HCT116 (cell line): ENCODE measurements at regions not wholly inside any gene's neighbourhood (a gene's known extent, or its start where the extent isn't known, plus 50 kb on each side); places are given as distances from the start of the nearest gene placed in this dataset.

Experiments
- ATAC-seq: fragments of 200-7000 bp; cut with Tn5 transposase; 2 replicates; pipeline ENCODE4 v1.9.1; 2020; ENCODE audit warnings: mild to moderate bottlenecking, moderate library complexity
- BruUV-seq: library from RNA; stranded (reverse); fragments of 400-500 nt; replicated peaks from 2 replicates; lab custom pipeline; 2021; lab: Mats Ljungman, UMichigan
- CTCF ChIA-PET: fragments of 300-600 bp; sonication (Branson Sonifier 250); formaldehyde crosslinking; loops from one replicate; lab custom pipeline; 2021; ENCODE audit warnings: antibody characterized with exemption; lab: Charles Lee
- POLR2A ChIA-PET: fragments of 300-600, 350-600 bp; sonication (Branson Sonifier 250); formaldehyde crosslinking; loops from one replicate; lab custom pipeline; 2021; ENCODE audit warnings: antibody characterized with exemption; lab: Charles Lee
- RAD21 ChIA-PET, 2 experiments: fragments of 300-600 bp; sonication (Branson Sonifier 250); formaldehyde crosslinking; loops; one replicate each; lab custom pipeline; 2023; ENCODE audit warnings: low total read pairs in 2 of 2; ENCODE audit not compliant: uncharacterized antibody in 2 of 2, unreplicated experiment in 2 of 2, low non-redundant PET in 1 of 2; lab: Charles Lee
- DNase-seq: peaks from one replicate; pipeline ENCODE4 v3.0.0-alpha.2; 2010; ENCODE audit warnings: low read depth, low spot score
- H2AFZ ChIP-seq: fragments of 200-600 bp; shearing (Covaris generic), sonication (generic); 2 replicates; pipeline ENCODE4 v1.6.1; 2017; ENCODE audit warnings: low read depth, mixed run types, mixed read lengths, antibody characterized with exemption, low read length; ENCODE audit not compliant: poor library complexity, severe bottlenecking
- H3K27ac ChIP-seq: 2 replicates; pipeline ENCODE4 v1.5.1; 2012; ENCODE audit warnings: low read depth, low read length
- H3K27me3 ChIP-seq: fragments of 200-600 bp; sonication (generic); 2 replicates; pipeline ENCODE4 v1.6.1; 2016; ENCODE audit warnings: mixed run types, low read length, mixed read lengths; ENCODE audit not compliant: insufficient read depth
- H3K36me3 ChIP-seq, 2 experiments: fragments of 200-500 bp in 1 of 2; fragments of 200-600 bp in 1 of 2; sonication (Bioruptor generic) in 1 of 2; sonication (generic) in 1 of 2; 2 replicates each; pipeline versions ENCODE4 v1.5.1 to v1.6.1; 2014 to 2016; ENCODE audit warnings: low read length in 2 of 2, inconsistent platforms in 1 of 2, mixed read lengths in 1 of 2, mixed run types in 1 of 2; ENCODE audit not compliant: insufficient read depth in 2 of 2, control insufficient read depth in 1 of 2
- H3K4me1 ChIP-seq, 2 experiments: fragments of 200-600 bp in 1 of 2; sonication (generic) in 1 of 2; 2 replicates each; pipeline versions ENCODE4 v1.5.1 to v1.6.1; 2012 to 2017; ENCODE audit warnings: low read length in 2 of 2, inconsistent platforms in 1 of 2, mild to moderate bottlenecking in 1 of 2, mixed read lengths in 1 of 2, mixed run types in 1 of 2, moderate library complexity in 1 of 2; ENCODE audit not compliant: insufficient read depth in 2 of 2, control insufficient read depth in 1 of 2
- H3K4me2 ChIP-seq: fragments of 200-600 bp; sonication (generic); 2 replicates; pipeline ENCODE4 v1.6.1; 2017; ENCODE audit warnings: mixed run types, low read length, mixed read lengths
- H3K4me3 ChIP-seq, 2 experiments: fragments of 200-600 bp in 1 of 2; sonication (generic) in 1 of 2; replicated peaks in 1 of 2; 2 replicates each; pipeline ENCODE4 v1.5.1; 2011 to 2016; ENCODE audit warnings: low read length in 2 of 2, control low read depth in 1 of 2, low read depth in 1 of 2, mild to moderate bottlenecking in 1 of 2, mixed read lengths in 1 of 2, mixed run types in 1 of 2
- H3K79me2 ChIP-seq: fragments of 200-600 bp; sonication (generic); 2 replicates; pipeline ENCODE4 v1.6.1; 2017; ENCODE audit warnings: mild to moderate bottlenecking, mixed run types, low read length, moderate library complexity, mixed read lengths; ENCODE audit not compliant: insufficient read depth
- H3K9ac ChIP-seq: fragments of 200-600 bp; sonication (generic); 2 replicates; pipeline ENCODE4 v1.6.1; 2016; ENCODE audit warnings: low read length, mixed read lengths
- H3K9me2 ChIP-seq: fragments of 200-600 bp; sonication (generic), shearing (Covaris generic); 2 replicates; pipeline ENCODE4 v1.6.1; 2017; ENCODE audit warnings: mixed run types, mild to moderate bottlenecking, moderate library complexity; ENCODE audit not compliant: insufficient read depth
- H3K9me3 ChIP-seq, 2 experiments: fragments of 200-500 bp in 1 of 2; fragments of 200-600 bp in 1 of 2; sonication (Bioruptor generic) in 1 of 2; sonication (generic) in 1 of 2; 2 replicates each; pipeline ENCODE4 v1.6.1; 2014 to 2017; ENCODE audit warnings: low read length in 2 of 2, mixed read lengths in 2 of 2, inconsistent platforms in 1 of 2, low read depth in 1 of 2, mild to moderate bottlenecking in 1 of 2, mixed run types in 1 of 2, moderate library complexity in 1 of 2; ENCODE audit not compliant: control insufficient read depth in 1 of 2, insufficient read depth in 1 of 2
- H4K20me1 ChIP-seq: fragments of 200-600 bp; sonication (generic), shearing (Covaris generic); 2 replicates; pipeline ENCODE4 v1.6.1; 2017; ENCODE audit warnings: mixed run types, mild to moderate bottlenecking, moderate library complexity; ENCODE audit not compliant: insufficient read depth
- ATF3 ChIP-seq: IDR thresholded peaks from 2 replicates; pipeline ENCODE4 v1.6.1; 2012
- CTCF ChIP-seq, 3 experiments: fragments of 200-600 bp in 1 of 3; sonication (generic) in 1 of 3; IDR thresholded peaks in 2 of 3; conservative IDR thresholded peaks in 1 of 3; 2 replicates each; pipeline ENCODE4 v1.5.1; 2012 to 2017; ENCODE audit warnings: low read depth in 2 of 3, low read length in 2 of 3, antibody characterized with exemption in 1 of 3, borderline replicate concordance in 1 of 3, control low read depth in 1 of 3, mild to moderate bottlenecking in 1 of 3, mixed read lengths in 1 of 3, mixed run types in 1 of 3, moderate library complexity in 1 of 3; ENCODE audit not compliant: insufficient read depth in 1 of 3
- EZH2 ChIP-seq: fragments of 200-600 bp; sonication (generic); IDR thresholded peaks from 2 replicates; pipeline ENCODE4 v1.6.1; 2017; ENCODE audit warnings: antibody characterized with exemption, mixed run types
- RAD21 ChIP-seq: IDR thresholded peaks from 2 replicates; pipeline ENCODE4 v1.6.1; 2012; ENCODE audit warnings: low read depth, mild to moderate bottlenecking
- intact Hi-C: fragments of 100-400 bp; cut with micrococcal nuclease; formaldehyde crosslinking; loops from 2 replicates; pipeline ENCODE4 v1.10.0; 2022

- intact Hi-C loops, result no loop called here
- Histone ChIP-seq H3K4me3 (no peak overlapping the region), H2AFZ (no peak overlapping the region), H3K4me1 (no peaks in the 10 kb centered on the region), H3K27me3 (no peaks in the 10 kb centered on the region), H3K27ac (no peak overlapping the region), H3K9me3 (no peaks in the 10 kb centered on the region; a peak in 1 of 4 replicates), H3K4me2 (no peak overlapping the region), H4K20me1 (no peaks in the 10 kb centered on the region), H3K36me3 (no peaks in the 10 kb centered on the region), H3K9ac (no peak overlapping the region), H3K9me2 (no peaks in the 10 kb centered on the region), H3K79me2 (no peaks in the 10 kb centered on the region)
- CTCF ChIA-PET, result no interaction called here
- POLR2A ChIA-PET, result no interaction called here
- ATAC-seq (no peak), DNase-seq (no peak)
- TF ChIP-seq CTCF (IDR thresholded peaks at IDR 0.05 in 2 of 3, conservative IDR thresholded peaks at IDR 0.05 in 1 of 3; ENCODE audit: borderline replicate concordance in 1 of 3, insufficient read depth in 1 of 3, low read depth in 2 of 3, low read length in 2 of 3) (no peak), EZH2 (no peak), RAD21 (no peak)
- RAD21 ChIA-PET, result no interaction called here
- no TSS peak for BruUV-seq
Measured at GRCh38 chr10:91341686-91342085, 68.5 kb upstream of the HECTD2 start.

GRCh38 chr10:91343010-91343409 lies 67.1 kb upstream of the HECTD2 start:
- H3K4me1 ChIP-seq, result no peaks in the 10 kb centered on the region
- no peak overlapping the region for H3K27ac ChIP-seq

More at GRCh38 chr10:91343010-91343409, 67.1 kb upstream of the HECTD2 start:
- DNase-seq (no peak), ATAC-seq (no peak)
- RAD21 ChIA-PET, result no interaction called here
- Histone ChIP-seq H4K20me1 (no peaks in the 10 kb centered on the region), H3K79me2 (no peaks in the 10 kb centered on the region)
- no TSS peak for BruUV-seq
- TF ChIP-seq ATF3, result no peak
- TF ChIP-seq, all 23 proteins: peak for 0
- Histone ChIP-seq H3K27me3 (no peaks in the 10 kb centered on the region), H3K4me3 (no peak overlapping the region), H2AFZ (no peak overlapping the region), H3K36me3 (no peaks in the 10 kb centered on the region), H3K9ac (no peak overlapping the region), H3K9me2 (no peaks in the 10 kb centered on the region; the same call in 1 of the 2 replicates), H3K9me3 (no peaks in the 10 kb centered on the region; a peak in 1 of 4 replicates), H3K4me2 (no peak overlapping the region)
- ChIA-PET CTCF (no interaction called here), POLR2A (no interaction called here)
- intact Hi-C loops, result no loop called here
